Aorta (tissue), 5 donors: ENCODE measurements at regions not wholly inside any gene's neighbourhood (a gene's known extent, or its start where the extent isn't known, plus 50 kb on each side); places are given as distances from the start of the nearest gene placed in this dataset.

ENCODE experiments used
- ATAC-seq: fragments of 200-7000 bp; cut with Tn5 transposase; one replicate; pipeline ENCODE4 v1.9.1; 2022; ENCODE audit warnings: moderate library complexity; ENCODE audit not compliant: low FRiP score
- DNase-seq, 2 donors: peaks; one replicate each; pipeline ENCODE4 v3.0.0-alpha.2; 2020
- H3K27ac ChIP-seq, 2 donors: one replicate each; pipeline ENCODE4 v1.5.1; 2013; ENCODE audit warnings: low read length in 2 of 2, mild to moderate bottlenecking in 2 of 2, moderate library complexity in 2 of 2, control low read depth in 1 of 2, inconsistent platforms in 1 of 2, low read depth in 1 of 2
- H3K27me3 ChIP-seq, 2 donors: one replicate each; pipeline ENCODE4 v1.6.1; 2013; ENCODE audit warnings: control low read depth in 1 of 2, low read length in 1 of 2, mild to moderate bottlenecking in 1 of 2, moderate library complexity in 1 of 2; ENCODE audit not compliant: insufficient read depth in 2 of 2, control insufficient read depth in 1 of 2
- H3K36me3 ChIP-seq, 2 donors: one replicate each; pipeline ENCODE4 v1.6.1; 2013; ENCODE audit warnings: control low read depth in 1 of 2, low read length in 1 of 2, mild to moderate bottlenecking in 1 of 2; ENCODE audit not compliant: insufficient read depth in 2 of 2, control insufficient read depth in 1 of 2
- H3K4me1 ChIP-seq, 2 donors: one replicate each; pipeline ENCODE4 v1.6.1; 2013; ENCODE audit warnings: low read length in 2 of 2, control low read depth in 1 of 2, mild to moderate bottlenecking in 1 of 2, moderate library complexity in 1 of 2; ENCODE audit not compliant: insufficient read depth in 2 of 2, control insufficient read depth in 1 of 2
- H3K4me3 ChIP-seq, 2 donors: one replicate each; pipeline ENCODE4 v1.5.1; 2013; ENCODE audit warnings: low read length in 2 of 2, control low read depth in 1 of 2, mild to moderate bottlenecking in 1 of 2
- H3K9me3 ChIP-seq: one replicate; pipeline ENCODE4 v1.6.1; 2013; ENCODE audit warnings: mild to moderate bottlenecking, low read length; ENCODE audit not compliant: control insufficient read depth
- WGBS, 2 donors: extraction: QIAGEN DNeasy Blood & Tissue Kit; methylation state at CpG; one replicate each; pipeline ENCODE4 v1.1.7; 2013; 5-methylcytosine and 5-hydroxymethylcytosine counted together
- intact Hi-C, 2 donors: fragments of 100-400 bp; cut with DNase I; formaldehyde crosslinking; loops; one replicate each; pipeline versions ENCODE4 v1.14.2 to v1.15.0; 2022
- donor health status: healthy with polysubstance abuse.
- donor health status: Bipolar disorder and iron deficiency.
- donor health status: DM: no; HTN: no; CAD: no.
- donor health status: DM: no; HTN: no; CAD: no.
- donor health status: DM: yes; HTN: yes; CAD: no.

- ATAC-seq = no peak
- 84 to 90% methylated on average over 1 of the region's 1 CpG for WGBS, 2 donors
- intact Hi-C loops = no loop called here
Observed at GRCh38 chr3:94453864-94454263, 391.0 kb downstream of the NSUN3 start.

GRCh38 chr3:94459167-94459566, 396.3 kb downstream of the NSUN3 start:
- 83 to 89% methylated on average over 1 of the region's 1 CpG for WGBS, 2 donors
- intact Hi-C loops = no loop called here
- no peak overlapping the region for H3K4me3 ChIP-seq
- H3K9me3 ChIP-seq = no peaks in the 10 kb centered on the region
- ATAC-seq = no peak
- no peak for DNase-seq
- H3K27me3 ChIP-seq = no peaks in the 10 kb centered on the region
- H3K4me1 ChIP-seq = no peaks in the 10 kb centered on the region
- no peaks in the 10 kb centered on the region for H3K36me3 ChIP-seq
- no peak overlapping the region for H3K27ac ChIP-seq

More at GRCh38 chr3:94453864-94454263, 391.0 kb downstream of the NSUN3 start:
- Histone ChIP-seq H3K9me3 (no peaks in the 10 kb centered on the region), H3K4me3 (no peak overlapping the region), H3K36me3 (no peaks in the 10 kb centered on the region), H3K27ac (no peak overlapping the region), H3K4me1 (no peaks in the 10 kb centered on the region), H3K27me3 (no peaks in the 10 kb centered on the region)
- no peak for DNase-seq

GRCh38 chr3:94460931-94461330, 398.1 kb downstream of the NSUN3 start:
- Histone ChIP-seq H3K4me3 (no peak overlapping the region), H3K27ac (no peak overlapping the region), H3K4me1 (no peaks in the 10 kb centered on the region), H3K36me3 (no peaks in the 10 kb centered on the region), H3K27me3 (no peaks in the 10 kb centered on the region), H3K9me3 (no peaks in the 10 kb centered on the region)
- intact Hi-C loops = no loop called here
- 70 to 76% methylated on average over 3 of the region's 3 CpGs for WGBS, 2 donors
- no peak for ATAC-seq
- no peak for DNase-seq

GRCh38 chr3:94462931-94463330, 400.1 kb downstream of the NSUN3 start:
- 45 to 47% methylated on average over 2 of the region's 2 CpGs for WGBS, 2 donors

GRCh38 chr3:94472511-94472910, 409.6 kb downstream of the NSUN3 start:
- DNase-seq = no peak
- no peaks in the 10 kb centered on the region for H3K4me1 ChIP-seq
- intact Hi-C loops = no loop called here

More at GRCh38 chr3:94462931-94463330, 400.1 kb downstream of the NSUN3 start:
- H3K27ac ChIP-seq = no peak overlapping the region
- ATAC-seq = no peak
- H3K27me3 ChIP-seq = no peaks in the 10 kb centered on the region
- H3K4me1 ChIP-seq = no peaks in the 10 kb centered on the region
- intact Hi-C loops = no loop called here
- no peaks in the 10 kb centered on the region for H3K9me3 ChIP-seq
- DNase-seq = no peak
- no peaks in the 10 kb centered on the region for H3K36me3 ChIP-seq
- no peak overlapping the region for H3K4me3 ChIP-seq

GRCh38 chr3:94481226-94481898, 418.5 kb downstream of the NSUN3 start:
- intact Hi-C loops = no loop called here
- 86 to 90% methylated on average over 3 of the region's 3 CpGs for WGBS, 2 donors
- Histone ChIP-seq H3K27me3 (no peaks in the 10 kb centered on the region), H3K4me1 (no peaks in the 10 kb centered on the region), H3K36me3 (no peaks in the 10 kb centered on the region), H3K4me3 (no peak overlapping the region), H3K9me3 (no peaks in the 10 kb centered on the region), H3K27ac (no peak overlapping the region)
- ATAC-seq (no peak), DNase-seq (no peak)

More at GRCh38 chr3:94472511-94472910, 409.6 kb downstream of the NSUN3 start:
- H3K27me3 ChIP-seq = no peaks in the 10 kb centered on the region
- ATAC-seq = no peak
- H3K9me3 ChIP-seq = peaks cover 4% of the 10 kb centered on the region
- H3K36me3 ChIP-seq = no peaks in the 10 kb centered on the region
- no peak overlapping the region for H3K27ac ChIP-seq
- H3K4me3 ChIP-seq = no peak overlapping the region

GRCh38 chr3:94482686-94483085, 419.8 kb downstream of the NSUN3 start:
- WGBS, 2 donors = 41 to 50% methylated on average over 3 of the region's 3 CpGs
- Histone ChIP-seq H3K27me3 (no peaks in the 10 kb centered on the region), H3K4me3 (no peak overlapping the region), H3K4me1 (no peaks in the 10 kb centered on the region), H3K27ac (no peak overlapping the region), H3K9me3 (no peaks in the 10 kb centered on the region), H3K36me3 (no peaks in the 10 kb centered on the region)
- intact Hi-C loops = no loop called here
- DNase-seq (no peak), ATAC-seq (no peak)

GRCh38 chr3:94483403-94483802, 420.5 kb downstream of the NSUN3 start:
- H3K27me3 ChIP-seq = no peaks in the 10 kb centered on the region
- H3K9me3 ChIP-seq = no peaks in the 10 kb centered on the region
- ATAC-seq = no peak
- H3K4me1 ChIP-seq = no peaks in the 10 kb centered on the region
- H3K36me3 ChIP-seq = no peaks in the 10 kb centered on the region
- 61 to 63% methylated on average over 2 of the region's 2 CpGs for WGBS, 2 donors
- no peak for DNase-seq
- intact Hi-C loops = no loop called here
- no peak overlapping the region for H3K4me3 ChIP-seq
- H3K27ac ChIP-seq = no peak overlapping the region

GRCh38 chr3:94494992-94495391, 432.1 kb downstream of the NSUN3 start:
- DNase-seq (no peak), ATAC-seq (no peak)
- Histone ChIP-seq H3K4me1 (no peaks in the 10 kb centered on the region), H3K9me3 (no peaks in the 10 kb centered on the region), H3K27ac (no peak overlapping the region), H3K36me3 (no peaks in the 10 kb centered on the region), H3K4me3 (no peak overlapping the region), H3K27me3 (no peaks in the 10 kb centered on the region)
- intact Hi-C loops = no loop called here
